Liver (tissue), 7 donors: ENCODE measurements at regions not wholly inside any gene's neighbourhood (a gene's known extent, or its start where the extent isn't known, plus 50 kb on each side); places are given as distances from the start of the nearest gene placed in this dataset.

Experiments used
- DNase-seq: peaks from one replicate; pipeline ENCODE4 v3.0.0-alpha.2; 2017; ENCODE audit warnings: low spot score
- H3K27ac ChIP-seq, 2 donors: one replicate each; pipeline ENCODE4 v1.7.0; 2013; ENCODE audit warnings: inconsistent platforms in 2 of 2, low read length in 2 of 2, control low read depth in 1 of 2, low read depth in 1 of 2, mild to moderate bottlenecking in 1 of 2
- H3K27me3 ChIP-seq, 4 donors: one replicate each; pipeline versions ENCODE4 v1.6.1 to v1.7.0; 2013; ENCODE audit warnings: low read length in 3 of 4, inconsistent platforms in 1 of 4, mild to moderate bottlenecking in 1 of 4, moderate library complexity in 1 of 4; ENCODE audit not compliant: control insufficient read depth in 4 of 4, insufficient read depth in 4 of 4
- H3K36me3 ChIP-seq, 4 donors: one replicate each; pipeline versions ENCODE4 v1.6.1 to v1.7.0; 2013; ENCODE audit warnings: low read length in 3 of 4, mild to moderate bottlenecking in 3 of 4, low read depth in 1 of 4, moderate library complexity in 1 of 4; ENCODE audit not compliant: control insufficient read depth in 4 of 4, insufficient read depth in 3 of 4
- H3K4me1 ChIP-seq, 4 donors: one replicate each; pipeline versions ENCODE4 v1.6.1 to v1.7.0; 2013; ENCODE audit warnings: low read length in 3 of 4, mild to moderate bottlenecking in 3 of 4, moderate library complexity in 1 of 4; ENCODE audit not compliant: control insufficient read depth in 4 of 4, insufficient read depth in 4 of 4
- H3K4me3 ChIP-seq, 3 donors: one replicate each; pipeline versions ENCODE4 v1.6.1 to v1.7.0; 2013; ENCODE audit warnings: low read length in 3 of 3, control low read depth in 1 of 3, low read depth in 1 of 3, mild to moderate bottlenecking in 1 of 3
- H3K9ac ChIP-seq, 2 donors: one replicate each; pipeline ENCODE4 v1.7.0; 2013; ENCODE audit warnings: low read length in 2 of 2, mild to moderate bottlenecking in 2 of 2, moderate library complexity in 2 of 2, control low read depth in 1 of 2, low read depth in 1 of 2
- H3K9me3 ChIP-seq, 4 donors: one replicate each; pipeline versions ENCODE4 v1.6.1 to v1.7.0; 2013; ENCODE audit warnings: low read length in 3 of 4; ENCODE audit not compliant: control insufficient read depth in 4 of 4
- ATF3 ChIP-seq: IDR thresholded peaks from 2 replicates; pipeline ENCODE4 v1.6.1; 2016; ENCODE audit warnings: antibody characterized with exemption
- EGR1 ChIP-seq, 2 donors: IDR thresholded peaks; 2 replicates each; pipeline ENCODE4 v1.6.1; 2016 to 2018; ENCODE audit warnings: antibody characterized with exemption in 2 of 2, low read depth in 2 of 2
- FOXA1 ChIP-seq: IDR thresholded peaks from 2 replicates; pipeline ENCODE4 v1.6.1; 2016; ENCODE audit warnings: antibody characterized with exemption
- FOXA2 ChIP-seq: IDR thresholded peaks from 2 replicates; pipeline ENCODE4 v1.6.1; 2016; ENCODE audit warnings: antibody characterized with exemption
- HNF4A ChIP-seq, 2 donors: conservative IDR thresholded peaks; 2 replicates each; pipeline ENCODE4 v1.6.1; 2016; ENCODE audit warnings: antibody characterized with exemption in 2 of 2, mild to moderate bottlenecking in 2 of 2
- JUND ChIP-seq, 2 donors: IDR thresholded peaks; 2 replicates each; pipeline ENCODE4 v1.6.1; 2016; ENCODE audit warnings: antibody characterized with exemption in 2 of 2
- MAX ChIP-seq: IDR thresholded peaks from 2 replicates; pipeline ENCODE4 v1.6.1; 2016; ENCODE audit warnings: antibody characterized with exemption
- RAD21 ChIP-seq, 2 donors: IDR thresholded peaks; 2 replicates each; pipeline ENCODE4 v1.6.1; 2016; ENCODE audit warnings: antibody characterized with exemption in 2 of 2, mild to moderate bottlenecking in 2 of 2
- RXRA ChIP-seq, 2 donors: IDR thresholded peaks; 2 replicates each; pipeline ENCODE4 v1.6.1; 2017 to 2018; ENCODE audit warnings: antibody characterized with exemption in 2 of 2, mild to moderate bottlenecking in 1 of 2
- SP1 ChIP-seq: IDR thresholded peaks from 2 replicates; pipeline ENCODE4 v1.6.1; 2018; ENCODE audit warnings: antibody characterized with exemption, mild to moderate bottlenecking
- TAF1 ChIP-seq: conservative IDR thresholded peaks from 2 replicates; pipeline ENCODE4 v1.6.1; 2016; ENCODE audit warnings: antibody characterized with exemption, mild to moderate bottlenecking
- YY1 ChIP-seq: IDR thresholded peaks from 2 replicates; pipeline ENCODE4 v1.6.1; 2016; ENCODE audit warnings: antibody characterized with exemption, mild to moderate bottlenecking
- WGBS: extraction: QIAGEN DNeasy Blood & Tissue Kit; methylation state at CpG from one replicate; pipeline ENCODE4 v1.1.7; 2013; 5-methylcytosine and 5-hydroxymethylcytosine counted together
- TF ChIP-seq, protein P1 (sequence below): IDR thresholded peaks from 2 replicates; pipeline ENCODE4 v1.6.1; 2016; ENCODE audit warnings: antibody characterized with exemption, mild to moderate bottlenecking
- TF ChIP-seq, protein P2 (sequence below): IDR thresholded peaks from 2 replicates; pipeline ENCODE4 v1.6.1; 2016; ENCODE audit warnings: antibody characterized with exemption
- donor health status: healthy.
- donor health status: healthy.
- donor health status: healthy.
- donor health status: healthy.

GRCh38 chr12:24562771-24563431, 386.0 kb downstream of the BCAT1 start:
- under 1% methylated on average over 54 of the region's 54 CpGs for WGBS
- H3K36me3 ChIP-seq: no peaks in the 10 kb centered on the region
- H3K4me3 ChIP-seq: peak overlapping the region; percentile 44 to 95 (median 89)
- peaks cover 5 to 38% (median 21%) of the 10 kb centered on the region in 4 donors for H3K4me1 ChIP-seq
- no peaks in the 10 kb centered on the region for H3K27me3 ChIP-seq
- peak overlapping the region; percentile 78 to 95 for H3K27ac ChIP-seq
- no peaks in the 10 kb centered on the region for H3K9me3 ChIP-seq
- peak overlapping the region; percentile 31 to 49 for H3K9ac ChIP-seq
- TF ChIP-seq JUND (IDR thresholded peaks at IDR 0.05): no peak
- no peak for TF ChIP-seq RXRA (IDR thresholded peaks at IDR 0.05)
- TF ChIP-seq YY1: no peak
- no peak for TF ChIP-seq SP1
- TF ChIP-seq ATF3: no peak
- TF ChIP-seq RAD21 (IDR thresholded peaks at IDR 0.05): no peak
- TF ChIP-seq TAF1: no peak
- DNase-seq: peak; percentile 37

DNA sequence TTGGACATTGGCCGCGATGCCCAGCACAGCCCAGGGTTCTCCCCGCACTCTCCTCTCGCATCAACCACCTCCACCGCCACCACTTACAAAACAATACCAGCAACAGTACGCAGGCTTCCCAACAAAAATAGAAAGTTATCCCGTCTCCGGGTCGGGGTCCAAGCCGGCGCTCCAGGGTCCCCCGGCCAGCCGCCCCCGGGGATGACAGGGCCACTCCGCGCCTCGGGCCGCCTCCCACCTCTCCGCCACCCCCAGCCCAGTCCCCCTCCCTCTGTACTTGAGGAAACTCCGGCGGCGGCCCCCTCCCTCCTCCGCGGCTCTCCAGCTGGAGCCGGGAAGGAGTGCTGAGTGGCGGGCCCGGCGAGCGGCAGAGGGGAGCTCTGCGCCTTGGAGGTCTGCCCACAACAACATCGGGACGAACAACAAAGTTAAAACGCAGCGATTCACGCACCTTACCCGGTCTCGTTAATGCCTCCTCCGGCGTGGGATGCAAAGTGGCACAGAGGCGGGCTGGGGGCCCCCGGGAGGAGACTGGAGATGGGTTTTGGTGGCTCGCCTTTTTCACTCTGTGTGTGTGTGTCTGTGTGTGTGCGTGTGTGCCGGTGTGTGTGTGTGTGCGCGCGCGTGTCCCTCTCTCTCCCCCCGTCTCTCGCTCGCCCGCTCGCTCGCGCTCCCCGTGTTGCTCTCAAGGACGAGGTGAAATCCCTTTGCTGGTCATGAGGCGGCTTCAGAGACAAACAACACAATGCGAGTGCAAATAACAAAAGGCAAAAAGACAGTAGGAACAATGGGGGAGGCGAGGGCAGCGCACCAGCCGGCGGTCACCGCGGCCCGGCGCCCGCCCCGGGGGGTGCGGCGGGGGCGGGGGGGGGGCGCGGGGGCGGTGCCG, 386.8 kb downstream of the BCAT1 start:
- peak overlapping the region; percentile 67 to 95 (median 89) for H3K4me3 ChIP-seq
- H3K36me3 ChIP-seq: no peaks in the 10 kb centered on the region
- H3K9me3 ChIP-seq: no peaks in the 10 kb centered on the region
- peak overlapping the region; percentile 95 for H3K27ac ChIP-seq
- no peak for TF ChIP-seq MAX
- TF ChIP-seq RAD21 (IDR thresholded peaks at IDR 0.05): peak in 1 of 2 donors; percentile 9
- peaks cover 5 to 38% (median 21%) of the 10 kb centered on the region in 4 donors for H3K4me1 ChIP-seq
- under 1% methylated on average over 76 of the region's 76 CpGs for WGBS
- H3K9ac ChIP-seq: peak overlapping the region; percentile 30 to 81
- DNase-seq: peak; percentile 52
- no peaks in the 10 kb centered on the region for H3K27me3 ChIP-seq

- Histone ChIP-seq H3K4me3 (peak overlapping the region; percentile 67 to 95 (median 89)), H3K4me1 (peaks cover 5 to 38% (median 21%) of the 10 kb centered on the region in 4 donors), H3K27me3 (no peaks in the 10 kb centered on the region), H3K27ac (peak overlapping the region; percentile 95), H3K9ac (peak overlapping the region in 1 of 2 donors; percentile 81), H3K9me3 (no peaks in the 10 kb centered on the region), H3K36me3 (no peaks in the 10 kb centered on the region)
- no peak for DNase-seq
- under 1% methylated on average over 15 of the region's 15 CpGs for WGBS
- TF ChIP-seq JUND (IDR thresholded peaks at IDR 0.05) (peak in 1 of 2 donors; percentile 65), SP1 (peak; percentile 52), RAD21 (IDR thresholded peaks at IDR 0.05) (peak; percentile 19 to 55), RXRA (IDR thresholded peaks at IDR 0.05) (peak; percentile 81 to 88), HNF4A (conservative IDR thresholded peaks at IDR 0.05) (peak; percentile 58 to 71), FOXA1 (no peak), MAX (peak; percentile 36), FOXA2 (peak; percentile 35), EGR1 (IDR thresholded peaks at IDR 0.05; ENCODE audit: low read depth in 2 of 2) (no peak)
- TF ChIP-seq, protein P1, sequence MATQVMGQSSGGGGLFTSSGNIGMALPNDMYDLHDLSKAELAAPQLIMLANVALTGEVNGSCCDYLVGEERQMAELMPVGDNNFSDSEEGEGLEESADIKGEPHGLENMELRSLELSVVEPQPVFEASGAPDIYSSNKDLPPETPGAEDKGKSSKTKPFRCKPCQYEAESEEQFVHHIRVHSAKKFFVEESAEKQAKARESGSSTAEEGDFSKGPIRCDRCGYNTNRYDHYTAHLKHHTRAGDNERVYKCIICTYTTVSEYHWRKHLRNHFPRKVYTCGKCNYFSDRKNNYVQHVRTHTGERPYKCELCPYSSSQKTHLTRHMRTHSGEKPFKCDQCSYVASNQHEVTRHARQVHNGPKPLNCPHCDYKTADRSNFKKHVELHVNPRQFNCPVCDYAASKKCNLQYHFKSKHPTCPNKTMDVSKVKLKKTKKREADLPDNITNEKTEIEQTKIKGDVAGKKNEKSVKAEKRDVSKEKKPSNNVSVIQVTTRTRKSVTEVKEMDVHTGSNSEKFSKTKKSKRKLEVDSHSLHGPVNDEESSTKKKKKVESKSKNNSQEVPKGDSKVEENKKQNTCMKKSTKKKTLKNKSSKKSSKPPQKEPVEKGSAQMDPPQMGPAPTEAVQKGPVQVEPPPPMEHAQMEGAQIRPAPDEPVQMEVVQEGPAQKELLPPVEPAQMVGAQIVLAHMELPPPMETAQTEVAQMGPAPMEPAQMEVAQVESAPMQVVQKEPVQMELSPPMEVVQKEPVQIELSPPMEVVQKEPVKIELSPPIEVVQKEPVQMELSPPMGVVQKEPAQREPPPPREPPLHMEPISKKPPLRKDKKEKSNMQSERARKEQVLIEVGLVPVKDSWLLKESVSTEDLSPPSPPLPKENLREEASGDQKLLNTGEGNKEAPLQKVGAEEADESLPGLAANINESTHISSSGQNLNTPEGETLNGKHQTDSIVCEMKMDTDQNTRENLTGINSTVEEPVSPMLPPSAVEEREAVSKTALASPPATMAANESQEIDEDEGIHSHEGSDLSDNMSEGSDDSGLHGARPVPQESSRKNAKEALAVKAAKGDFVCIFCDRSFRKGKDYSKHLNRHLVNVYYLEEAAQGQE: peak; percentile 85
- TF ChIP-seq, protein P2, sequence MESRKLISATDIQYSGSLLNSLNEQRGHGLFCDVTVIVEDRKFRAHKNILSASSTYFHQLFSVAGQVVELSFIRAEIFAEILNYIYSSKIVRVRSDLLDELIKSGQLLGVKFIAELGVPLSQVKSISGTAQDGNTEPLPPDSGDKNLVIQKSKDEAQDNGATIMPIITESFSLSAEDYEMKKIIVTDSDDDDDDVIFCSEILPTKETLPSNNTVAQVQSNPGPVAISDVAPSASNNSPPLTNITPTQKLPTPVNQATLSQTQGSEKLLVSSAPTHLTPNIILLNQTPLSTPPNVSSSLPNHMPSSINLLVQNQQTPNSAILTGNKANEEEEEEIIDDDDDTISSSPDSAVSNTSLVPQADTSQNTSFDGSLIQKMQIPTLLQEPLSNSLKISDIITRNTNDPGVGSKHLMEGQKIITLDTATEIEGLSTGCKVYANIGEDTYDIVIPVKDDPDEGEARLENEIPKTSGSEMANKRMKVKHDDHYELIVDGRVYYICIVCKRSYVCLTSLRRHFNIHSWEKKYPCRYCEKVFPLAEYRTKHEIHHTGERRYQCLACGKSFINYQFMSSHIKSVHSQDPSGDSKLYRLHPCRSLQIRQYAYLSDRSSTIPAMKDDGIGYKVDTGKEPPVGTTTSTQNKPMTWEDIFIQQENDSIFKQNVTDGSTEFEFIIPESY: no peak
Measured at GRCh38 chr12:24561411-24561871, 387.5 kb downstream of the BCAT1 start.
